Epithelial cell of esophagus (primary cell): ENCODE measurements at regions not wholly inside any gene's neighbourhood (a gene's known extent, or its start where the extent isn't known, plus 50 kb on each side); places are given as distances from the start of the nearest gene placed in this dataset.

Experiments
- DNase-seq: peaks from one replicate; pipeline ENCODE4 v3.0.0; 2010; ENCODE audit warnings: low read depth
- H3K4me3 ChIP-seq: 2 replicates; pipeline ENCODE4 v1.5.1; 2011; ENCODE audit warnings: mild to moderate bottlenecking, low read length, control low read depth
- TF ChIP-seq, protein P1 (sequence below): IDR thresholded peaks from 2 replicates; pipeline ENCODE4 v1.5.1; 2011; ENCODE audit warnings: low read depth, mild to moderate bottlenecking, low read length, control low read depth, inconsistent platforms; ENCODE audit not compliant: insufficient read depth; ENCODE audit errors: missing control alignments

DNA sequence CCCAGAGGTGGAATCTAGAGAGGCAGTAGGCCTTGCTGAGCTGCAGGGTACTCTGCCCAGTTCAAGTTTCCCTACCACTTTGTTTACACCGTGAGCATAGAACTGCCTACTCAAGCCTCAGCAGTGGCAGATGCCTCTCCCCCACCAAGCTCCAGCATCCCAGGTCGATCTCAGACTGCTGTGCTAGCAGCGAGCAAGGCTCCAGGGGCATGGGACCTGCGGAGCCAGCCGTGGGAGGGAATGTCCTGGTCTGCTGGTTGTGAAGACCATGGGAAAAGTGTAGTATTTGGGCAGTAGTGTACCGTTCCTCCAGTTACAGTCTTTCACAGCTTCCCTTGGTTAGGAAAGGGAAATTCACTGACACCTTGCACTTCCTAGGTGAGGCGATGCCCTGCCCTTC, 50.6 kb upstream of the FSIP2 start:
- TF ChIP-seq, protein P1, sequence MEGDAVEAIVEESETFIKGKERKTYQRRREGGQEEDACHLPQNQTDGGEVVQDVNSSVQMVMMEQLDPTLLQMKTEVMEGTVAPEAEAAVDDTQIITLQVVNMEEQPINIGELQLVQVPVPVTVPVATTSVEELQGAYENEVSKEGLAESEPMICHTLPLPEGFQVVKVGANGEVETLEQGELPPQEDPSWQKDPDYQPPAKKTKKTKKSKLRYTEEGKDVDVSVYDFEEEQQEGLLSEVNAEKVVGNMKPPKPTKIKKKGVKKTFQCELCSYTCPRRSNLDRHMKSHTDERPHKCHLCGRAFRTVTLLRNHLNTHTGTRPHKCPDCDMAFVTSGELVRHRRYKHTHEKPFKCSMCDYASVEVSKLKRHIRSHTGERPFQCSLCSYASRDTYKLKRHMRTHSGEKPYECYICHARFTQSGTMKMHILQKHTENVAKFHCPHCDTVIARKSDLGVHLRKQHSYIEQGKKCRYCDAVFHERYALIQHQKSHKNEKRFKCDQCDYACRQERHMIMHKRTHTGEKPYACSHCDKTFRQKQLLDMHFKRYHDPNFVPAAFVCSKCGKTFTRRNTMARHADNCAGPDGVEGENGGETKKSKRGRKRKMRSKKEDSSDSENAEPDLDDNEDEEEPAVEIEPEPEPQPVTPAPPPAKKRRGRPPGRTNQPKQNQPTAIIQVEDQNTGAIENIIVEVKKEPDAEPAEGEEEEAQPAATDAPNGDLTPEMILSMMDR = no peak
- no peak overlapping the region for H3K4me3 ChIP-seq

More for the DNA sequence above, 50.6 kb upstream of the FSIP2 start:
- DNase-seq = no peak
